HG02938 (cell line): ENCODE measurements at regions not wholly inside any gene's neighbourhood (a gene's known extent, or its start where the extent isn't known, plus 50 kb on each side); places are given as distances from the start of the nearest gene placed in this dataset.
"Not testable (repeated sequence)": the region's sequence is repeated elsewhere in the genome, so short reads cannot be mapped to it uniquely, and the experiment has no call there.

ENCODE experiments used
- ATAC-seq: cut with Tn5 transposase; IDR thresholded peaks from one replicate; pipeline ENCODE4 v1.9.1; 2021; ENCODE audit warnings: mild to moderate bottlenecking, moderate library complexity; ENCODE audit not compliant: unreplicated experiment

GRCh38 chr4:125573786-125574185, 259.0 kb downstream of the FAT4 start:
- no peak for ATAC-seq

- no peak for ATAC-seq
Measured at GRCh38 chr4:125582302-125582701, 267.5 kb downstream of the FAT4 start.

GRCh38 chr4:125590158-125590557, 275.4 kb downstream of the FAT4 start:
- no peak for ATAC-seq

GRCh38 chr4:125591290-125591689, 276.5 kb downstream of the FAT4 start:
- ATAC-seq = no peak

- ATAC-seq = no peak
Measured at GRCh38 chr4:125594056-125594602, 279.4 kb downstream of the FAT4 start.

- ATAC-seq = not testable (repeated sequence)
Measured at GRCh38 chr4:125605926-125606325, 291.2 kb downstream of the FAT4 start.

GRCh38 chr4:125620066-125620860, 305.5 kb downstream of the FAT4 start:
- ATAC-seq = no peak

- ATAC-seq = no peak
Measured at GRCh38 chr4:125624951-125625350, 310.2 kb downstream of the FAT4 start.

- no peak for ATAC-seq
Measured at GRCh38 chr4:125626946-125627345, 312.2 kb downstream of the FAT4 start.

GRCh38 chr4:125639182-125639621, 324.4 kb downstream of the FAT4 start:
- ATAC-seq = no peak

- ATAC-seq = no peak
Measured at GRCh38 chr4:125641611-125642010, 326.9 kb downstream of the FAT4 start.

GRCh38 chr4:125642645-125643044, 327.9 kb downstream of the FAT4 start:
- ATAC-seq = no peak

GRCh38 chr4:125649452-125649851, 334.7 kb downstream of the FAT4 start:
- ATAC-seq = no peak

- ATAC-seq = no peak
Measured at GRCh38 chr4:125650557-125650956, 335.8 kb downstream of the FAT4 start.

- not testable (repeated sequence) for ATAC-seq
Measured at GRCh38 chr4:125651707-125652357, 337.1 kb downstream of the FAT4 start.

- ATAC-seq = no peak
Measured at GRCh38 chr4:125658773-125659172, 344.0 kb downstream of the FAT4 start.

- no peak for ATAC-seq
Measured at GRCh38 chr4:125663896-125664767, 349.4 kb downstream of the FAT4 start.

GRCh38 chr4:125666635-125667034, 351.9 kb downstream of the FAT4 start:
- no peak for ATAC-seq

- no peak for ATAC-seq
Measured at GRCh38 chr4:125676156-125676555, 361.4 kb downstream of the FAT4 start.

GRCh38 chr4:125676583-125676982, 361.8 kb downstream of the FAT4 start:
- no peak for ATAC-seq

- no peak for ATAC-seq
Measured at GRCh38 chr4:125677665-125678307, 363.0 kb downstream of the FAT4 start.
